Ishikawa (cell line): ENCODE measurements at regions not wholly inside any gene's neighbourhood (a gene's known extent, or its start where the extent isn't known, plus 50 kb on each side); places are given as distances from the start of the nearest gene placed in this dataset.

Experiments
- CEBPB ChIP-seq: IDR thresholded peaks from 2 replicates; pipeline ENCODE4 v1.6.1; 2012
- CREB1 ChIP-seq: IDR thresholded peaks from 2 replicates; pipeline ENCODE4 v1.6.1; 2012; ENCODE audit warnings: low read depth
- EGR1 ChIP-seq: IDR thresholded peaks from 2 replicates; pipeline ENCODE4 v1.6.1; 2012
- EP300 ChIP-seq: IDR thresholded peaks from 2 replicates; pipeline ENCODE4 v1.6.1; 2012; ENCODE audit warnings: borderline replicate concordance
- FOXM1 ChIP-seq: IDR thresholded peaks from 2 replicates; pipeline ENCODE4 v1.6.1; 2012; ENCODE audit warnings: low read depth, borderline replicate concordance
- MAX ChIP-seq: IDR thresholded peaks from 2 replicates; pipeline ENCODE4 v1.6.1; 2012
- NFIC ChIP-seq: IDR thresholded peaks from 2 replicates; pipeline ENCODE4 v1.6.1; 2012
- RAD21 ChIP-seq: IDR thresholded peaks from 2 replicates; pipeline ENCODE4 v1.6.1; 2012; ENCODE audit warnings: low read depth
- REST ChIP-seq: IDR thresholded peaks from 2 replicates; pipeline ENCODE4 v1.6.1; 2012; ENCODE audit warnings: low read depth, mild to moderate bottlenecking
- TAF1 ChIP-seq: IDR thresholded peaks from 2 replicates; pipeline ENCODE4 v1.6.1; 2012; ENCODE audit warnings: low read depth, mild to moderate bottlenecking
- TCF12 ChIP-seq: IDR thresholded peaks from 2 replicates; pipeline ENCODE4 v1.6.1; 2012; ENCODE audit warnings: low read depth
- TEAD4 ChIP-seq: IDR thresholded peaks from 2 replicates; pipeline ENCODE4 v1.6.1; 2012
- USF1 ChIP-seq: IDR thresholded peaks from 2 replicates; pipeline ENCODE4 v1.6.1; 2012
- YY1 ChIP-seq: IDR thresholded peaks from 2 replicates; pipeline ENCODE4 v1.6.1; 2012; ENCODE audit warnings: low read depth
- ZBTB7A ChIP-seq: IDR thresholded peaks from 2 replicates; pipeline ENCODE4 v1.6.1; 2012; ENCODE audit warnings: low read depth

- TF ChIP-seq TAF1 (no peak), TCF12 (no peak), CREB1 (no peak), CEBPB (no peak), RAD21 (no peak), MAX (no peak), TEAD4 (no peak), EP300 (no peak), NFIC (no peak), YY1 (no peak), REST (no peak), ZBTB7A (no peak), USF1 (no peak), FOXM1 (no peak)
These were observed 204.6 kb upstream of the HDAC4 start for GRCh38 chr2:239605409-239605808.

- no peak for TF ChIP-seq EP300
- TF ChIP-seq TCF12, result no peak
- TF ChIP-seq ZBTB7A, result no peak
- TF ChIP-seq CREB1, result no peak
- no peak for TF ChIP-seq MAX
- no peak for TF ChIP-seq RAD21
- TF ChIP-seq TAF1, result no peak
- no peak for TF ChIP-seq EGR1
- TF ChIP-seq YY1, result no peak
- no peak for TF ChIP-seq NFIC
- TF ChIP-seq FOXM1, result no peak
- TF ChIP-seq CEBPB, result no peak
- TF ChIP-seq USF1, result no peak
- TF ChIP-seq TEAD4, result no peak
- TF ChIP-seq REST, result no peak
These were observed 204.0 kb upstream of the HDAC4 start for GRCh38 chr2:239604861-239605260.

GRCh38 chr2:239603411-239604356 is 202.9 kb upstream of the HDAC4 start:
- no peak for TF ChIP-seq USF1
- TF ChIP-seq CEBPB, result no peak
- no peak for TF ChIP-seq YY1

- TF ChIP-seq TCF12, result no peak
These were observed 201.8 kb upstream of the HDAC4 start for GRCh38 chr2:239602290-239603282.

- TF ChIP-seq EGR1, result no peak
- TF ChIP-seq ZBTB7A, result no peak
- TF ChIP-seq TEAD4, result no peak
- TF ChIP-seq USF1, result no peak
- TF ChIP-seq EP300, result no peak
- TF ChIP-seq RAD21, result no peak
- TF ChIP-seq YY1, result no peak
- TF ChIP-seq TAF1, result no peak
- no peak for TF ChIP-seq TCF12
These were observed 201.1 kb upstream of the HDAC4 start for GRCh38 chr2:239601880-239602279.
